Sigmoid colon (tissue), 3 donors: ENCODE measurements at regions not wholly inside any gene's neighbourhood (a gene's known extent, or its start where the extent isn't known, plus 50 kb on each side); places are given as distances from the start of the nearest gene placed in this dataset.

Source experiments
- CTCF ChIP-seq, 4 experiments: fragments of 450-650 bp in 3 of 4; fragments of 200-600 bp in 1 of 4; IDR thresholded peaks; one replicate each; pipeline ENCODE4 v1.5.1; 2016 to 2019; ENCODE audit warnings: antibody characterized with exemption in 4 of 4, mild to moderate bottlenecking in 3 of 4, moderate library complexity in 2 of 4
- POLR2A ChIP-seq, 2 donors: fragments of 450-650 bp; IDR thresholded peaks; one replicate each; pipeline ENCODE4 v1.6.1; 2016; ENCODE audit warnings: antibody characterized with exemption in 2 of 2, mild to moderate bottlenecking in 2 of 2, moderate library complexity in 2 of 2

GRCh38 chr4:79174490-79175252 is 151.2 kb downstream of the NAA11 start:
- no peak for TF ChIP-seq CTCF (IDR thresholded peaks at IDR 0.05)
- TF ChIP-seq POLR2A (IDR thresholded peaks at IDR 0.05): no peak
